Nephron progenitor cell (in vitro differentiated cells): ENCODE measurements at regions not wholly inside any gene's neighbourhood (a gene's known extent, or its start where the extent isn't known, plus 50 kb on each side); places are given as distances from the start of the nearest gene placed in this dataset.

Experiments
- DNase-seq: peaks from one replicate; pipeline ENCODE4 v3.0.0; 2021
- H3K27ac Mint-ChIP-seq: 2 replicates; pipeline ENCODE4 v1.8.0; 2021; ENCODE audit warnings: mild to moderate bottlenecking, moderate library complexity, mixed read lengths
- H3K27me3 Mint-ChIP-seq: 2 replicates; pipeline ENCODE4 v1.8.0; 2021; ENCODE audit warnings: mild to moderate bottlenecking, low read depth, mixed read lengths; ENCODE audit not compliant: poor library complexity
- H3K36me3 Mint-ChIP-seq: 2 replicates; pipeline ENCODE4 v1.8.0; 2021; ENCODE audit warnings: low read depth, mixed read lengths
- H3K4me1 Mint-ChIP-seq: 2 replicates; pipeline ENCODE4 v1.8.0; 2021; ENCODE audit warnings: mixed read lengths
- H3K4me3 Mint-ChIP-seq: 2 replicates; pipeline ENCODE4 v1.8.0; 2021; ENCODE audit warnings: mild to moderate bottlenecking, moderate library complexity, mixed read lengths
- H3K9me3 Mint-ChIP-seq: 2 replicates; pipeline ENCODE4 v1.8.0; 2021; ENCODE audit warnings: mild to moderate bottlenecking, moderate library complexity, mixed read lengths
- CTCF ChIP-seq: fragments of 200-600 bp; sonication (generic); IDR thresholded peaks from 2 replicates; pipeline ENCODE4 v1.5.0; 2021; ENCODE audit warnings: antibody characterized with exemption

- H3K9me3 Mint-ChIP-seq: peaks cover 63% of the 10 kb centered on the region
- peaks cover 12% of the 10 kb centered on the region for H3K36me3 Mint-ChIP-seq
- TF ChIP-seq CTCF: no peak
- H3K27me3 Mint-ChIP-seq: peaks cover 4% of the 10 kb centered on the region
- no peak overlapping the region for H3K27ac Mint-ChIP-seq
- no peak for DNase-seq
- no peaks in the 10 kb centered on the region for H3K4me1 Mint-ChIP-seq
- no peak overlapping the region for H3K4me3 Mint-ChIP-seq
Observed at GRCh38 chr6:155611742-155612141, 156.1 kb upstream of the NOX3 start.

GRCh38 chr6:155604991-155605390 lies 149.4 kb upstream of the NOX3 start:
- Mint-ChIP-seq H3K4me1 (peaks cover 18% of the 10 kb centered on the region), H3K27ac (no peak overlapping the region), H3K4me3 (no peak overlapping the region), H3K36me3 (no peaks in the 10 kb centered on the region), H3K27me3 (peaks cover 4% of the 10 kb centered on the region), H3K9me3 (peaks cover 6% of the 10 kb centered on the region)
- no peak for TF ChIP-seq CTCF
- DNase-seq: no peak

- no peak overlapping the region for H3K27ac Mint-ChIP-seq
- no peaks in the 10 kb centered on the region for H3K9me3 Mint-ChIP-seq
- H3K36me3 Mint-ChIP-seq: no peaks in the 10 kb centered on the region
- H3K4me1 Mint-ChIP-seq: peaks cover 37% of the 10 kb centered on the region
- peak; percentile 29 for DNase-seq
- no peak for TF ChIP-seq CTCF
- peak overlapping the region; percentile 29 for H3K4me3 Mint-ChIP-seq
- H3K27me3 Mint-ChIP-seq: peaks cover 3% of the 10 kb centered on the region
Observed at GRCh38 chr6:155599561-155599960, 143.9 kb upstream of the NOX3 start.

DNA sequence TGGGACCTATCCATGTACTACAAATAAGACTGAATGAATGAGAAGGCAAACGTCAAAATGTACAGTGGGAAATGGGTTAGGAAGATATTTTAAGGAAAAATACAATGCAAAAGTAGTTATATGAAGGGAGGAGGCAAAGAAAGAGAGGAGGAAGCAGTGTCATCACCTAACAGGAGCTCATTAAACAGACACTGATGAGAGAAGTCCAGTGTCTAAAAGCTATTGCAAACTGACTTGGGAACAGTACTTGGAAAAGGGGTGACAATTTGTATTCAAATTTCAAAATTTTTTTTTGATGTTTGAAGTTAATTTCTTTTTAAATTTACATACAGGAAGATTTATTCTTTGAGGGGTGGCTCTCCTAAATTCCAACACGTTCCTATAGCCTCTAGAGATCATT lies 143.5 kb upstream of the NOX3 start:
- Mint-ChIP-seq H3K27ac (peak overlapping the region; percentile 3), H3K27me3 (peaks cover 3% of the 10 kb centered on the region), H3K36me3 (no peaks in the 10 kb centered on the region), H3K4me1 (peaks cover 37% of the 10 kb centered on the region), H3K4me3 (peak overlapping the region; percentile 29), H3K9me3 (no peaks in the 10 kb centered on the region)
- DNase-seq: no peak
- no peak for TF ChIP-seq CTCF

DNA sequence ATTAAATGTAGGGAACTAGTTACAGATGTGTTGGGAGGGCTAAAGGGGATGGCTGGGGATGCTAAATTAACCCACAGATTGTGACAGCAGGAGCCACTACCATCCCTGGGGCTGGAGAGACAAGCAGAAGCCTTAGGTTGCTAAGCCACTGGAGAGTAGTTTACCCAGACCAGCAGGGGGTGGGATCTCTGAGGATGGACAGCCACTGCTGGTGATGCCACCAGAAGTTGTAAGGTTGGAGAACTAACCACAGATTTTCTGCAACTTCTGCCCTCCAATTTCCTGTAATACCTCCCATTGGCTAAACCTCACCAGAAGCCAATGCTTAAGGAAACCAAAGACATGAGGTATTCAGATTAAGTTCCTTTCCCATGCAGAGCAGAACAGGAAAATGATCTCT lies 139.6 kb upstream of the NOX3 start:
- TF ChIP-seq CTCF: no peak
- no peaks in the 10 kb centered on the region for H3K36me3 Mint-ChIP-seq
- DNase-seq: no peak
- H3K4me3 Mint-ChIP-seq: no peak overlapping the region
- H3K4me1 Mint-ChIP-seq: peaks cover 27% of the 10 kb centered on the region
- no peaks in the 10 kb centered on the region for H3K9me3 Mint-ChIP-seq
- H3K27me3 Mint-ChIP-seq: peaks cover 6% of the 10 kb centered on the region
- H3K27ac Mint-ChIP-seq: no peak overlapping the region

GRCh38 chr6:155591741-155592140 lies 136.1 kb upstream of the NOX3 start:
- H3K9me3 Mint-ChIP-seq: no peaks in the 10 kb centered on the region
- peaks cover 5% of the 10 kb centered on the region for H3K27me3 Mint-ChIP-seq
- no peak overlapping the region for H3K27ac Mint-ChIP-seq
- H3K36me3 Mint-ChIP-seq: no peaks in the 10 kb centered on the region
- H3K4me1 Mint-ChIP-seq: no peaks in the 10 kb centered on the region
- no peak for TF ChIP-seq CTCF
- no peak for DNase-seq
- H3K4me3 Mint-ChIP-seq: no peak overlapping the region
